Mesenchymal stem cell (in vitro differentiated cells and primary cell): ENCODE measurements at regions not wholly inside any gene's neighbourhood (a gene's known extent, or its start where the extent isn't known, plus 50 kb on each side); places are given as distances from the start of the nearest gene placed in this dataset.

Experiments used
- DNase-seq: peaks from one replicate; pipeline ENCODE4 v3.0.0-alpha.2; 2013
- H2AFZ ChIP-seq: one replicate; pipeline ENCODE4 v1.6.1; 2013; ENCODE audit warnings: low read depth, mild to moderate bottlenecking, control low read depth, inconsistent platforms, low read length, moderate library complexity
- H2AK5ac ChIP-seq: 2 replicates; pipeline ENCODE4 v1.6.1; 2013; ENCODE audit warnings: low read length, moderate library complexity, mild to moderate bottlenecking, inconsistent platforms; ENCODE audit not compliant: severe bottlenecking
- H2BK120ac ChIP-seq: one replicate; pipeline ENCODE4 v1.6.1; 2013; ENCODE audit warnings: low read depth, mild to moderate bottlenecking, inconsistent platforms, low read length, moderate library complexity
- H2BK12ac ChIP-seq, 2 experiments: one replicate each; pipeline ENCODE4 v1.6.1; 2013; ENCODE audit warnings: inconsistent platforms in 2 of 2, low read length in 2 of 2, mild to moderate bottlenecking in 2 of 2, moderate library complexity in 2 of 2, control low read depth in 1 of 2
- H2BK15ac ChIP-seq: one replicate; pipeline ENCODE4 v1.6.1; 2013; ENCODE audit warnings: mild to moderate bottlenecking, low read depth, inconsistent platforms; ENCODE audit not compliant: poor library complexity, severe bottlenecking
- H2BK5ac ChIP-seq: 2 replicates; pipeline ENCODE4 v1.6.1; 2013; ENCODE audit warnings: low read depth, mild to moderate bottlenecking, low read length, control low read depth, inconsistent platforms; ENCODE audit not compliant: poor library complexity, severe bottlenecking
- H3K14ac ChIP-seq, 2 experiments: one replicate each; pipeline ENCODE4 v1.6.1; 2013; ENCODE audit warnings: inconsistent platforms in 2 of 2, low read length in 2 of 2, control low read depth in 1 of 2, mild to moderate bottlenecking in 1 of 2, moderate library complexity in 1 of 2
- H3K18ac ChIP-seq, 2 experiments: one replicate each; pipeline ENCODE4 v1.6.1; 2013; ENCODE audit warnings: inconsistent platforms in 2 of 2, low read length in 2 of 2, control low read depth in 1 of 2, low read depth in 1 of 2, mild to moderate bottlenecking in 1 of 2
- H3K23ac ChIP-seq, 2 experiments: one replicate each; pipeline ENCODE4 v1.6.1; 2013; ENCODE audit warnings: inconsistent platforms in 2 of 2, low read length in 2 of 2, mild to moderate bottlenecking in 2 of 2, moderate library complexity in 2 of 2, control low read depth in 1 of 2
- H3K27ac ChIP-seq: 2 replicates; pipeline ENCODE4 v1.5.1; 2013; ENCODE audit warnings: mild to moderate bottlenecking, moderate library complexity, low read length, control low read depth, inconsistent platforms; ENCODE audit not compliant: poor library complexity, severe bottlenecking
- H3K27me3 ChIP-seq, 2 experiments: 2 replicates each; pipeline versions ENCODE4 v1.6.1 to v1.7.0; 2013; ENCODE audit warnings: low read length in 2 of 2, mild to moderate bottlenecking in 2 of 2, moderate library complexity in 2 of 2, control low read depth in 1 of 2, inconsistent platforms in 1 of 2; ENCODE audit not compliant: control insufficient read depth in 1 of 2, insufficient read depth in 1 of 2
- H3K36me3 ChIP-seq, 2 experiments: 2 replicates each; pipeline versions ENCODE4 v1.6.1 to v1.7.0; 2013; ENCODE audit warnings: low read length in 2 of 2, control low read depth in 1 of 2, inconsistent platforms in 1 of 2, low read depth in 1 of 2, mild to moderate bottlenecking in 1 of 2; ENCODE audit not compliant: insufficient read depth in 2 of 2, control insufficient read depth in 1 of 2
- H3K4ac ChIP-seq, 2 experiments: one replicate each; pipeline ENCODE4 v1.6.1; 2013; ENCODE audit warnings: inconsistent platforms in 2 of 2, low read length in 2 of 2, mild to moderate bottlenecking in 2 of 2, moderate library complexity in 2 of 2, control low read depth in 1 of 2, low read depth in 1 of 2
- H3K4me1 ChIP-seq: 2 replicates; pipeline ENCODE4 v1.6.1; 2013; ENCODE audit warnings: low read depth, low read length, control low read depth; ENCODE audit not compliant: control insufficient read depth, insufficient read depth
- H3K4me2 ChIP-seq: 2 replicates; pipeline ENCODE4 v1.6.1; 2013; ENCODE audit warnings: low read length, mild to moderate bottlenecking, inconsistent platforms; ENCODE audit not compliant: poor library complexity, severe bottlenecking
- H3K4me3 ChIP-seq, 2 experiments: 2 replicates each; pipeline versions ENCODE4 v1.5.1 to v1.7.0; 2013; ENCODE audit warnings: low read length in 2 of 2, mild to moderate bottlenecking in 2 of 2, control low read depth in 1 of 2, low read depth in 1 of 2; ENCODE audit not compliant: insufficient read depth in 1 of 2
- H3K79me1 ChIP-seq: replicated peaks from 2 replicates; pipeline ENCODE4 v1.6.1; 2013; ENCODE audit warnings: mild to moderate bottlenecking, control low read depth, low read length, inconsistent platforms; ENCODE audit not compliant: poor library complexity, severe bottlenecking
- H3K9ac ChIP-seq: 2 replicates; pipeline ENCODE4 v1.7.0; 2013; ENCODE audit warnings: mild to moderate bottlenecking, low read length, moderate library complexity
- H3K9me3 ChIP-seq: 2 replicates; pipeline ENCODE4 v1.7.0; 2013; ENCODE audit warnings: mild to moderate bottlenecking, low read length; ENCODE audit not compliant: control insufficient read depth
- H4K8ac ChIP-seq: one replicate; pipeline ENCODE4 v1.6.1; 2013; ENCODE audit warnings: inconsistent platforms, mild to moderate bottlenecking, low read length, moderate library complexity
- H4K91ac ChIP-seq: one replicate; pipeline ENCODE4 v1.6.1; 2013; ENCODE audit warnings: mild to moderate bottlenecking, low read length, inconsistent platforms
- WGBS: methylation state at CpG from one replicate; pipeline ENCODE4 v1.1.7; 2013; ENCODE audit warnings: mixed read lengths; 5-methylcytosine and 5-hydroxymethylcytosine counted together

DNA sequence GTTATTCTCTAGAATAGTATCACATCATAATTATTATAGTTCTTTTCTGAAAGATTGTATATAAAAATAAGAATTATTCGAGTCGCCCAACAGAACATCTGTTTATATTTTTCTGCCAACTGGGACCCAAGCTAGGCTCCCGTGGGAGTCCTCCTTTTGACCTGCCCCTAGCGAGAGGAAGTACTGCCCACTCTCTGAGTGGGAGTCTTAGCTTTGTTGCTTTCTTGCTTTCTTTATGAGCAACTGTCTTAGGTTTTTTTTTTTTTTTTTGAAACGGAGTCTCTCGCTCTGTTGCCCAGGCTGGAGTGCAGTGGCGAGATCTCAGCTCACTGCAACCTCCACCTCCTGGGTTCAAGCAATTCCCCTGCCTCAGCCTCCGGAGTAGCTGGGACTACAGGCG lies 202.0 kb upstream of the ZNF184 start:
- WGBS, result 74% methylated on average over 9 of the region's 9 CpGs
- H3K4me3 ChIP-seq, result no peak overlapping the region

DNA sequence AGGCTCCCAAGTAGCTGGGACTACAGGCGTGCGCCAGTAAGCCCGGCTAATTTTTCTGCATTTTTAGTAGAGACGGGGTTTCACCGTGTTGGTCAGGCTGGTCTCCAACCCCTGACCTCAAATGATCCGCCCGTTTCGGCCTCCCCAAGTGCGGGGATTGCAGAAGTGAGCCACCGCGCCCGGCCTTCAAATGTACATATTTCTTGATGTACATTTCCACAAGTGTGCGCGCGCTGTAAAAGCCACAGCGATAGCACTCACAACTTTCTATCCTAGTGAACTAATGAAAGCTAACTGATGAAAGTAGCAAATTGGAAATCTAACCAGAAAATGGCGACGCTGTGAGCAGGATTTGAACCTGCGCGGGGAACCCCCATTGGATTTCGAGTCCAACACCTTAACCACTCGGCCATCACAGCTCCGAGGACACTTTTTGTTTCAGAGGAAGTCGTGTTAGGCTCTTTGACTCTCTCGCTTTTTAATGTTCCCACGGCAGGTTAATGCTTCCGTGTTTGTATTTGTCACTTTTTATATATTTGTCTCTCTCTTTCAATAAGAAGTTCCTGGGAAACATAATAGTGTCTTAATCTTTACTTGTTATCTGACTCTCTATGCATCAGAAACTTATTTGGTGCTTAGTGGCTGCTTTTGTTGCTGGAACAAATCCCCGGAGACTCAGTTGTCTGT lies 199.4 kb upstream of the ZNF184 start:
- Histone ChIP-seq H3K23ac (no peak overlapping the region), H2AK5ac (no peak overlapping the region), H2BK5ac (no peak overlapping the region), H3K79me1 (no peaks in the 10 kb centered on the region), H4K91ac (no peak overlapping the region), H3K4ac (no peak overlapping the region), H3K4me1 (peaks cover 13% of the 10 kb centered on the region), H3K18ac (no peak overlapping the region), H3K4me2 (peak overlapping the region; percentile 68), H4K8ac (no peak overlapping the region), H3K9ac (no peak overlapping the region), H2BK12ac (no peak overlapping the region), H3K36me3 (no peaks in the 10 kb centered on the region), H3K14ac (no peak overlapping the region), H2AFZ (no peak overlapping the region), H3K9me3 (no peaks in the 10 kb centered on the region), H3K27me3 (peaks cover 0 to 5% of the 10 kb centered on the region in 2 experiments), H3K27ac (no peak overlapping the region), H2BK120ac (no peak overlapping the region), H3K4me3 (peak overlapping the region in 1 of 2 experiments; percentile 60), H2BK15ac (no peak overlapping the region)
- peak; percentile 60 for DNase-seq
- 4% methylated on average over 23 of the region's 28 CpGs for WGBS

More for the DNA sequence above, 202.0 kb upstream of the ZNF184 start:
- Histone ChIP-seq H4K8ac (no peak overlapping the region), H3K27ac (no peak overlapping the region), H3K4me2 (no peak overlapping the region), H2BK12ac (no peak overlapping the region), H3K4ac (no peak overlapping the region), H3K18ac (no peak overlapping the region), H2AFZ (no peak overlapping the region), H2BK120ac (no peak overlapping the region), H3K4me1 (peaks cover 10% of the 10 kb centered on the region), H2BK5ac (no peak overlapping the region), H3K36me3 (no peaks in the 10 kb centered on the region), H3K79me1 (no peaks in the 10 kb centered on the region), H3K27me3 (peaks cover 12 to 18% of the 10 kb centered on the region in 2 experiments), H2BK15ac (no peak overlapping the region), H3K14ac (no peak overlapping the region), H3K23ac (no peak overlapping the region), H4K91ac (no peak overlapping the region), H2AK5ac (no peak overlapping the region), H3K9me3 (no peaks in the 10 kb centered on the region), H3K9ac (no peak overlapping the region)
- DNase-seq, result no peak

DNA sequence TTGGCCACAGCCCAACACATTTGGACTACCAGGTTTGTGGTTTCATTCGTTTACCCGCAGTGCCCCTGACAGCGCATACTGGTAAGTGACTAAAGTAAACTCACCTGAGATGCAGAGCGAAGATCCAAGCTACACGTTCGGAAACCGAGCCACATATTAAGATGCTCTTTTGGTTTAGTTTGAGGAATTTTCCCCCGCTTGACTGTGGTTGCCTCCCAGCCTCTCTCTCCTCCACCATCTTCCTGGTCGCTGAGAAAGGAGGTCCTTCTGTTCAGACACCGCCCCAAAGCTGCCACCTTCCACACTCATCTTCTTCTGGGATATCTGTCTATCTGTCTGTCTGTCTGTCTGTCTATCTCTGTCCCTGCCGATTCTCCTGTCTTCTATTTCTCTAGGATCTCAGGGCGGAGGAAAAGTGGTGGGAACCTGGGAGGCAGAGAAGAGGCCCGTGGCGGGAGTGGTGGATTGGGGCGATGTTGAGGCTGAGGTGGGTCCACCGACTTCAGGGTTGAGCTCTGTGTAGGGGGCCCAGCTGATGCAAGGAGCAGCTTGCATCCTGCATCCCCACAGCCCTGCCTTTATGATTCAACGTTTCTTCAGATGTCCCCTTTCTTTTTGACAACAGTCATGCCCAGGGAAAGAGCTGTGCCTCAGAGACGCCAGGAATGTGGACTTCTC lies 196.9 kb upstream of the ZNF184 start:
- Histone ChIP-seq H3K4me3 (peak overlapping the region in 1 of 2 experiments; percentile 72), H4K8ac (no peak overlapping the region), H3K4me2 (peak overlapping the region; percentile 63), H4K91ac (no peak overlapping the region), H2BK120ac (no peak overlapping the region), H3K9ac (peak overlapping the region; percentile 50), H3K27ac (no peak overlapping the region), H2AK5ac (no peak overlapping the region), H3K14ac (no peak overlapping the region), H2BK15ac (no peak overlapping the region), H3K4ac (no peak overlapping the region), H2BK12ac (no peak overlapping the region), H3K18ac (peak overlapping the region in 1 of 2 experiments; percentile 21), H3K27me3 (peaks cover 0 to 14% of the 10 kb centered on the region in 2 experiments), H3K23ac (peak overlapping the region in 1 of 2 experiments; percentile 62), H3K79me1 (no peaks in the 10 kb centered on the region), H2AFZ (no peak overlapping the region), H3K36me3 (no peaks in the 10 kb centered on the region), H3K4me1 (peaks cover 13% of the 10 kb centered on the region), H2BK5ac (no peak overlapping the region), H3K9me3 (no peaks in the 10 kb centered on the region)
- 11% methylated on average over 17 of the region's 18 CpGs for WGBS
- DNase-seq, result peak; percentile 17

DNA sequence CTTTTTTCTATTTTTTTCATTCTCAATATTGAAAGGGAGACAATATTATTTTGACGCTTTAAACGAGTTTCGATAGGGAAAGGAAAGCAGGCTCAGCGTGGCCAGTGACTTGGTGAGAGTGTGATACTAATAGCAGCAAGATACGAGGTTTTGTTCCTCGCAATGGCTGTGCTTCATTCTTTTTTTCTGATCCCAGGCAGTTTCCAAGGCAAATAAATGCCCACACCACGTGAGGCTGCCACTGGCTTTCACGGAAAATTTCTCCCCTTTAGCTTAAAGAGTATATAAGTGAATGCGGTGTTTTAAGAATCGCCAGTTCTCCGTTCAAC lies 196.4 kb upstream of the ZNF184 start:
- H3K23ac ChIP-seq, result no peak overlapping the region
- H3K4ac ChIP-seq, result no peak overlapping the region
- no peaks in the 10 kb centered on the region for H3K36me3 ChIP-seq
- H3K14ac ChIP-seq, result no peak overlapping the region
- no peak overlapping the region for H2BK15ac ChIP-seq
- 15% methylated on average over 9 of the region's 11 CpGs for WGBS
- no peak overlapping the region for H2BK12ac ChIP-seq
- H3K4me1 ChIP-seq, result peaks cover 13% of the 10 kb centered on the region
- H3K9ac ChIP-seq, result peak overlapping the region; percentile 50
- H3K4me2 ChIP-seq, result peak overlapping the region; percentile 49
- no peak overlapping the region for H2AK5ac ChIP-seq
- no peak overlapping the region for H2BK5ac ChIP-seq
- no peak overlapping the region for H3K18ac ChIP-seq
- H3K79me1 ChIP-seq, result no peaks in the 10 kb centered on the region
- peak overlapping the region in 1 of 2 experiments; percentile 72 for H3K4me3 ChIP-seq
- H3K27ac ChIP-seq, result no peak overlapping the region
- no peak overlapping the region for H2AFZ ChIP-seq
- H3K9me3 ChIP-seq, result no peaks in the 10 kb centered on the region
- DNase-seq, result peak; percentile 47
- no peak overlapping the region for H4K91ac ChIP-seq
- H3K27me3 ChIP-seq, result peaks cover 0 to 14% of the 10 kb centered on the region in 2 experiments
- no peak overlapping the region for H2BK120ac ChIP-seq
- no peak overlapping the region for H4K8ac ChIP-seq
